ENCODE measurements at regions not wholly inside any gene's neighbourhood (a gene's known extent, or its start where the extent isn't known, plus 50 kb on each side); places are given as distances from the start of the nearest gene placed in this dataset.
"Not testable (repeated sequence)": the region's sequence is repeated elsewhere in the genome, so short reads cannot be mapped to it uniquely, and the experiment has no call there.

DNA sequence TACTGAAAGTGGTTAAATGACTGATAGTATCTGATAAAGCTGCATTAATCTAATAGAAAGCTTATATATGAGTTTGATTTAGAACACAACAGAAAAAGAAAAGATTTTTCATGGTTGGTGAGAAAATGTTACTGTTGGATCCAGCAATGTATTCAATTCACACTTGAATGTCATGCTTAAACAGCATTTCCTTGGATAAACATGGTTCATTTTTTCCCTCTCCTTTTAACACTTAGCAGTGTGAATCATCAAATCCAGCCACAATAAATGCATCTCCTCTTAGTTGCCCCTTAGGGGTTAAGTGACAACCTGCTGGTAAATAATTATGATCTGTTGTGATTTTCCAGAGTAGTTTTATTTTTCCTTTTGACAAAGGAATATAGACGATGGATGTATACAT lies 74.9 kb upstream of the GRIP1 start:
- H3K9me3 Mint-ChIP-seq, result no peaks in the 10 kb centered on the region

DNA sequence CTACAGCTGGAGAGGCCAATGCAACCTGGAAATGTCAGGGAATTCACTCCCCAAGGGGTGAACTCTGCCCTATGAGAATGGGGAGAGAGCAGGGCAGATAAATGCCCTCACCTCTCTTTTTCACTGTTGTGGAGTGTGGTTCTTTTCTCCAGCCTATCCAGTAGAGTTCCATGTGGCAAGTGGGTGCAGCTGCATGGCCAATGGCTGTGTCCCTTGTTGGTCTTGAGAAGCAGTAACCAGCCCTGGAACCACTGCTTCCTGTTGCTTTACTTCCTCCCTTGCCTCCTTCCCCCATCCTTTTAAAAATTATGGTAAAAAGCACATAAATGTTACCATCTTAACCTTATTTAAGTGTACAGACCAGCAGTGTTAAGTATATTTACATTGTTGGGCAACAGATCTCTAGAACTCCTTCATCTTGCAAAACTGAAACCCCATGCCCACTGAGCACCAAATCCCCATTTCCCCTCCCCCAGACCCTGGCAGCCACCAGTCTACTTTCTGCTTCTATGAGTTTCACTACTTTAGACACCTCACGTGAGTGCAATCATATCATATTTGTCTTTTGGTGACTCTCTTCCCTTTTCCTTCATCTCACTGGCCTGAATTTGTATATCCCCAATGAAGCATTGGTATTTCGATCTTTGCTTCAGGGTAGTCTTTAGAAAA lies 77.0 kb upstream of the GRIP1 start:
- Mint-ChIP-seq H3K27ac (peak overlapping the region in 1 of 2 donors; percentile 50), H3K4me3 (no peak overlapping the region), H3K36me3 (peaks cover under 1% of the 10 kb centered on the region), H3K27me3 (peaks cover 8 to 16% of the 10 kb centered on the region in 2 donors), H3K4me1 (ENCODE audit: low read depth in 2 of 2) (peaks cover 8 to 11% of the 10 kb centered on the region in 2 donors), H3K9me3 (no peaks in the 10 kb centered on the region)
- no peak for DNase-seq (ENCODE audit: low spot score)
- ATAC-seq, result no peak

More for the DNA sequence above, 74.9 kb upstream of the GRIP1 start:
- Mint-ChIP-seq H3K4me3 (no peak overlapping the region), H3K4me1 (ENCODE audit: low read depth in 2 of 2) (peaks cover 8 to 11% of the 10 kb centered on the region in 2 donors), H3K36me3 (no peaks in the 10 kb centered on the region), H3K27me3 (peaks cover 11 to 14% of the 10 kb centered on the region in 2 donors), H3K27ac (no peak overlapping the region)
- ATAC-seq (no peak), DNase-seq (ENCODE audit: low spot score) (no peak)

DNA sequence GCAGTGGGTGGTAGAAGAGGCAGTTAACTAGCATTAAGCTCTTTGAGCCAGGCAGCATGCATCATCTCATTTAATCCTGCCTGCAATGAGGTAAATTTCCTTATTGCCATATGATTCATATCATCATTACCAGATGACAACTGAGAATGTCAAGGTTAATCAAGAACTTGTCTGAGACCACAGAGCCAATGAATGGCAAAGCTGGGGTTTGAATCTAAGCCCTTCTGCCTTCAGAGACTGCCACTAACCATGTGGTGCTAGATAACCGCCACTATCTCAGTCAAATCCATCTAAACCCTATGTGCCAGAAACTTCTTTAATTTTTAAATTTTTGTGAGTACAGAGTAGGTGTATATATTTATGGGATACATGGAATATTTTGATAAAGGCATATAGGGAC lies 77.8 kb upstream of the GRIP1 start:
- Mint-ChIP-seq H3K27me3 (peaks cover 13 to 24% of the 10 kb centered on the region in 2 donors), H3K27ac (peak overlapping the region in 1 of 2 donors; percentile 50), H3K9me3 (no peaks in the 10 kb centered on the region), H3K4me1 (ENCODE audit: low read depth in 2 of 2) (peaks cover 8 to 11% of the 10 kb centered on the region in 2 donors), H3K4me3 (no peak overlapping the region), H3K36me3 (peaks cover 8% of the 10 kb centered on the region)
- DNase-seq (ENCODE audit: low spot score) (no peak), ATAC-seq (no peak)

DNA sequence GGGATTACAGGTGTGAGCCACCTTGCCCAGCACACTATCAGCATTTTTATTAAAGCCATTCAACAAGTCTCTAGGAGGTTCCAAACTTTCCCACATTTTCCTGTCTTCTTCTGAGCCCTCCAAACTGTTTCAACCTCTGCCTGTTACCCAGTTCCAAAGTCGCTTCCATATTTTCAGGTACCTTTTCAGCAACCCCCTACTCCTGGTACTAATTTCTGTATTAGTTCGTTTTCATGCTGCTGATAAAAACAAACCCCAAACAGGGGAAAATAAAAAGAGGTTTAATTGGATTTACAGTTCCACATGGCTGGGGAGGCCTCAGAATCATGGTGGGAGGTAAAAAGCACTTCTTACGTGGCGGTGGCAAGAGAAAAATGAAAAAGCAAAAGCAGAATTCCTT lies 81.2 kb upstream of the GRIP1 start:
- not testable (repeated sequence) for H3K36me3 Mint-ChIP-seq; H3K27ac Mint-ChIP-seq; ATAC-seq; H3K9me3 Mint-ChIP-seq; H3K4me3 Mint-ChIP-seq; DNase-seq (ENCODE audit: low spot score)
- Mint-ChIP-seq H3K4me1 (ENCODE audit: low read depth in 2 of 2) (peaks cover 10 to 13% of the 10 kb centered on the region in 2 donors), H3K27me3 (peaks cover 16 to 18% of the 10 kb centered on the region in 2 donors)

- no peaks in the 10 kb centered on the region for H3K9me3 Mint-ChIP-seq
- H3K36me3 Mint-ChIP-seq, result peaks cover 8% of the 10 kb centered on the region
- H3K4me1 Mint-ChIP-seq (ENCODE audit: low read depth in 2 of 2), result peaks cover 16% of the 10 kb centered on the region in 2 donors
- peaks cover 8 to 18% of the 10 kb centered on the region in 2 donors for H3K27me3 Mint-ChIP-seq
- no peak for ATAC-seq
- no peak overlapping the region for H3K4me3 Mint-ChIP-seq
- DNase-seq (ENCODE audit: low spot score), result no peak
- H3K27ac Mint-ChIP-seq, result no peak overlapping the region
Measured at GRCh38 chr12:66763467-66763866, 84.6 kb upstream of the GRIP1 start.

DNA sequence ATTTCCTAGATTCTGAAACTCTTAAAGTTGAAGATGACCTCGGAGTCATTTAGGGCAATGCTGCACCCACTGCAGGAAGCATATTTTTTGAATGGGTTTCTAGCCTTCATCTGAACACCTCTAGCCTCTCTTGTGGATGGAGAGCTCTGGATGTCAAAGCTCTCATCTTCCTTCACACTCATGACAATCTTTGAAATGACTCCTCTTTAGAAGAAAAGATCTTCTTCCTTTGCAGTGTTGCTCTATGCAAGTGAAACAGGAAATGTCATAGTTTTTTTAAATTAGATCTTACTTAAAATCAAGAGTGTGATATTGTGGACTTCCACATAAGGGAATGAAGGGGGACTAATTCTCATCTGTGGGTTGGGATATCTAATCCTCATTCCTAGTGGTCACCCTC lies 86.3 kb upstream of the GRIP1 start:
- no peaks in the 10 kb centered on the region for H3K9me3 Mint-ChIP-seq

GRCh38 chr12:66767536-66767935 lies 88.7 kb upstream of the GRIP1 start:
- no peak overlapping the region for H3K4me3 Mint-ChIP-seq
- peaks cover 16 to 19% of the 10 kb centered on the region in 2 donors for H3K4me1 Mint-ChIP-seq (ENCODE audit: low read depth in 2 of 2)
- H3K27ac Mint-ChIP-seq, result no peak overlapping the region
- no peaks in the 10 kb centered on the region for H3K36me3 Mint-ChIP-seq
- no peak for DNase-seq (ENCODE audit: low spot score)
- no peak for ATAC-seq
- H3K9me3 Mint-ChIP-seq, result no peaks in the 10 kb centered on the region
- H3K27me3 Mint-ChIP-seq, result peaks cover 6 to 13% of the 10 kb centered on the region in 2 donors

More for the DNA sequence above, 86.3 kb upstream of the GRIP1 start:
- H3K4me3 Mint-ChIP-seq, result peak overlapping the region; percentile 22
- ATAC-seq (peak in 1 of 2 donors; percentile 31), DNase-seq (ENCODE audit: low spot score) (no peak)
- H3K27me3 Mint-ChIP-seq, result peaks cover 11 to 24% of the 10 kb centered on the region in 2 donors
- no peak overlapping the region for H3K27ac Mint-ChIP-seq
- H3K36me3 Mint-ChIP-seq, result peaks cover 8% of the 10 kb centered on the region
- peaks cover 16 to 19% of the 10 kb centered on the region in 2 donors for H3K4me1 Mint-ChIP-seq (ENCODE audit: low read depth in 2 of 2)

DNA sequence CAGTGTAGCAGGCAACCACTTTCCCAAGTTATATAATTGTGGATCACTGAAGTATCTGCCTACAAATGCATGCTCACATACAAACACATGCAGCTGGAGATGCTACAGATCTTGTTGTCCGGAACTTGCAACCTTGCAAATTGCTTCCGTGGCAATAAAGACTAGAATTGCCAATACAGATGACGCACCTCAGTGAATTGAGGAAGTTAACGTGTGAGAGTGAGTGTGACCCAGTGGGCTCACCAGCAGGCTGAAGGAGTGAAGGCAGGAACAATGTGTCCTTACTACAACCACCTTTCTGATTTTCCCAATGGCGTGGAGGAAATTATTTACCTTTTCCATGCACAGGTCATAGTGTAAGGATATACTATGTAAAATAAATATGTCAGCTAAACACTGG lies 89.4 kb upstream of the GRIP1 start:
- H3K27me3 Mint-ChIP-seq, result peaks cover 5 to 9% of the 10 kb centered on the region in 2 donors

DNA sequence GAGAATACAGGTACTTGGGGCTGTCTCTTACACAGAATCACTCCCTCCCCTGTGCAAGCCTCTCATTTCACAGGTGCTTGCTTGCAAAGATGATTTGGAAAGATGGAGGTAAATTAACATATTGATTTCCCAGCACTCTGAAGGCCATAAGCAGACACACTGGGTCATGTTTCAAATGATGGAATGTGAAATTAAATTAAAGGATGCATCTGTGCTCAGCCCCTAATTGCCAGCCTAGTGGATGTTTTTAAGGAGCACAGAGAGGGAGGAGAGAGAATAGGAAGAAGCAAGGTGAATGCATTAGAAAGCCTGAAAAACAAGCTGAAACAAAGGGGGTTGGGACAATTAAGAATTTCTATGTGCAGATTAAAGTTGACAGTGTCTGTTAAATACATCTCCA lies 96.1 kb upstream of the GRIP1 start:
- Mint-ChIP-seq H3K4me1 (ENCODE audit: low read depth in 2 of 2) (peaks cover 23 to 32% of the 10 kb centered on the region in 2 donors), H3K4me3 (no peak overlapping the region), H3K36me3 (peaks cover 4% of the 10 kb centered on the region), H3K9me3 (no peaks in the 10 kb centered on the region), H3K27ac (no peak overlapping the region), H3K27me3 (peaks cover 18 to 31% of the 10 kb centered on the region in 2 donors)
- no peak for DNase-seq (ENCODE audit: low spot score)
- no peak for ATAC-seq

More for the DNA sequence above, 89.4 kb upstream of the GRIP1 start:
- no peak overlapping the region for H3K4me3 Mint-ChIP-seq
- H3K36me3 Mint-ChIP-seq, result no peaks in the 10 kb centered on the region
- H3K27ac Mint-ChIP-seq, result no peak overlapping the region
- peaks cover 16 to 19% of the 10 kb centered on the region in 2 donors for H3K4me1 Mint-ChIP-seq (ENCODE audit: low read depth in 2 of 2)
- DNase-seq (ENCODE audit: low spot score), result no peak
- ATAC-seq, result no peak
- H3K9me3 Mint-ChIP-seq, result no peaks in the 10 kb centered on the region

DNA sequence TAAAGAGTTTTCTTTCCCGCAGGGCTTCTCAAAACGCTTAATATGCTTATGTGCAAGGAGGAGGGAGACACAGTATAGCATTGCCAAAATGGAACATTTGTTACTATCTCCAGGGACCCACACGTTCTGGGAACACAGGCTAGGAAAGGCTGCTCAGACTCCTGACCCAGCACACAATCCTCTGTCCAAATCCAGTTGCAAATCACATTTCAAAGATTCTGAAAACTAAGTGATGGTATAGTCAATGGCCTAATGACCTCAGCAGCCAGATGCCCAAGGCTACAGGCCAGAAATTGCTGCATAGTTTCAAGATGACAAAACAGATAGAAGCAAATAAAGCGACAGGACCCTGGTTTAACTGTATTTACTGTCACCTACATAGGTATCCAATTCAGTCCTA lies 97.0 kb upstream of the GRIP1 start:
- ATAC-seq (no peak), DNase-seq (ENCODE audit: low spot score) (no peak)
- no peak overlapping the region for H3K4me3 Mint-ChIP-seq
- peaks cover 23 to 33% of the 10 kb centered on the region in 2 donors for H3K4me1 Mint-ChIP-seq (ENCODE audit: low read depth in 2 of 2)
- no peak overlapping the region for H3K27ac Mint-ChIP-seq
- H3K36me3 Mint-ChIP-seq, result peaks cover 4% of the 10 kb centered on the region
- peaks cover 22 to 39% of the 10 kb centered on the region in 2 donors for H3K27me3 Mint-ChIP-seq
- H3K9me3 Mint-ChIP-seq, result no peaks in the 10 kb centered on the region

DNA sequence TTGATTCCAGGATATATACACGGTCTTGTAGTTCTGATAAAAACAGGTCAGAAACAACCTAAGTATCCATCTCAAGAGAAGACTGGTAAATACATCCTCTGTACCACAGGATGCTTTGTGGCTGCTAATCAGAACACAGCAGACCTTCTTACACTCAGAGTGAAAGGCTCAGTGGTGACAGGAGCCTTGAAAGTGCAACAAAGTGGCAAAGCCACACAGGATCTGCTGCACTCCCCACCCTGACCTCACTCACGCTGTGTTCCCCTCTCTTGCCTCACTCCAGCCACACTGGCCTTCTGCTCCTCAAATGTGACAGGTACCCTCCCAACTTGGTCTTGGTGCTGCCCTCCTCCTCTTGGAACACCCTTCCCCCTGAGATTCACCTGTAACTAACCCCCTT lies 98.1 kb upstream of the GRIP1 start:
- peak; percentile 78 for DNase-seq (ENCODE audit: low spot score)
- H3K4me1 Mint-ChIP-seq (ENCODE audit: low read depth in 2 of 2), result peaks cover 23 to 33% of the 10 kb centered on the region in 2 donors
- H3K27me3 Mint-ChIP-seq, result peaks cover 22 to 39% of the 10 kb centered on the region in 2 donors
- H3K36me3 Mint-ChIP-seq, result peaks cover 4% of the 10 kb centered on the region
- H3K9me3 Mint-ChIP-seq, result no peaks in the 10 kb centered on the region
- H3K27ac Mint-ChIP-seq, result peak overlapping the region; percentile 4 to 41
- peak overlapping the region; percentile 14 for H3K4me3 Mint-ChIP-seq
- ATAC-seq, result peak; percentile 100

DNA sequence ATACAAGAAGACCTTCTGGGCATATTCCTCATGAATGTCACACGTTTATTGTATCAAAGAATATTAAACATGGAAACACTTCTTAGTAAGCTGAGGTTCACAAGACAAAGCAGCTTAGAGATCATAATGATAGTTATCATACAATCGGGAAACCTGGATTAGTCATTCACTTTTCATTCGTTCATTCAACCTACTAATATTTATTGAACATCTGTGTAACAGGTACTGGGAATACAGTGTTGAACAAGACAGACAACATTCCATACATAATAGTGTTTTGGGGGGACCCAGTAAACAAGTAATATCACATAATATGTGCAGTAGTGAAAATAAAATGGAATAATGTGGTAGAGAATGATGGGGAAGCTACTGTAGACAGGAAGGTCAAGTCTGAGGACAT lies 100.6 kb upstream of the GRIP1 start:
- no peak overlapping the region for H3K27ac Mint-ChIP-seq
- DNase-seq (ENCODE audit: low spot score), result no peak
- peaks cover 22 to 30% of the 10 kb centered on the region in 2 donors for H3K4me1 Mint-ChIP-seq (ENCODE audit: low read depth in 2 of 2)
- ATAC-seq, result no peak
- H3K9me3 Mint-ChIP-seq, result no peaks in the 10 kb centered on the region
- no peak overlapping the region for H3K4me3 Mint-ChIP-seq
- peaks cover 17 to 35% of the 10 kb centered on the region in 2 donors for H3K27me3 Mint-ChIP-seq
- peaks cover 4% of the 10 kb centered on the region for H3K36me3 Mint-ChIP-seq

GRCh38 chr12:66786531-66787308 lies 107.8 kb upstream of the GRIP1 start:
- peaks cover 5 to 32% of the 10 kb centered on the region in 2 donors for H3K27me3 Mint-ChIP-seq
- H3K9me3 Mint-ChIP-seq, result no peaks in the 10 kb centered on the region
- H3K27ac Mint-ChIP-seq, result no peak overlapping the region
- no peaks in the 10 kb centered on the region for H3K4me1 Mint-ChIP-seq (ENCODE audit: low read depth in 2 of 2)
- no peaks in the 10 kb centered on the region for H3K36me3 Mint-ChIP-seq
- ATAC-seq, result no peak
- no peak for DNase-seq (ENCODE audit: low spot score)
- H3K4me3 Mint-ChIP-seq, result no peak overlapping the region

- Mint-ChIP-seq H3K36me3 (no peaks in the 10 kb centered on the region), H3K4me3 (no peak overlapping the region), H3K27me3 (peaks cover 7 to 8% of the 10 kb centered on the region in 2 donors), H3K4me1 (ENCODE audit: low read depth in 2 of 2) (peaks cover 3 to 5% of the 10 kb centered on the region in 2 donors), H3K27ac (no peak overlapping the region), H3K9me3 (no peaks in the 10 kb centered on the region)
- DNase-seq (ENCODE audit: low spot score) (no peak), ATAC-seq (no peak)
Measured at GRCh38 chr12:66799551-66799950, 120.7 kb upstream of the GRIP1 start.
